SK-N-DZ (cell line): ENCODE measurements at regions not wholly inside any gene's neighbourhood (a gene's known extent, or its start where the extent isn't known, plus 50 kb on each side); places are given as distances from the start of the nearest gene placed in this dataset.
"Not testable (repeated sequence)": the region's sequence is repeated elsewhere in the genome, so short reads cannot be mapped to it uniquely, and the experiment has no call there.

ENCODE experiments used
- DNase-seq: peaks from one replicate; pipeline ENCODE4 v3.0.0-alpha.2; 2015; ENCODE audit warnings: low spot score

- no peak for DNase-seq
Measured at GRCh38 chr9:10835791-10836463, 223.1 kb upstream of the PTPRD start.

- no peak for DNase-seq
Measured at GRCh38 chr9:10843151-10843550, 230.3 kb upstream of the PTPRD start.

GRCh38 chr9:10855847-10856246 is 243.0 kb upstream of the PTPRD start:
- DNase-seq: peak; percentile 1

- no peak for DNase-seq
Measured at GRCh38 chr9:10858817-10859216, 246.0 kb upstream of the PTPRD start.

- no peak for DNase-seq
Measured at GRCh38 chr9:10863476-10863875, 250.7 kb upstream of the PTPRD start.

GRCh38 chr9:10867194-10867593 is 254.4 kb upstream of the PTPRD start:
- no peak for DNase-seq

GRCh38 chr9:10869687-10870086 is 256.9 kb upstream of the PTPRD start:
- DNase-seq: no peak

- DNase-seq: no peak
Measured at GRCh38 chr9:10873999-10874398, 261.2 kb upstream of the PTPRD start.

- no peak for DNase-seq
Measured at GRCh38 chr9:10875752-10876151, 262.9 kb upstream of the PTPRD start.

- DNase-seq: no peak
Measured at GRCh38 chr9:10876333-10876732, 263.5 kb upstream of the PTPRD start.

- not testable (repeated sequence) for DNase-seq
Measured at GRCh38 chr9:10890266-10890665, 277.5 kb upstream of the PTPRD start.

- DNase-seq: no peak
Measured at GRCh38 chr9:10899509-10899908, 286.7 kb upstream of the PTPRD start.

- DNase-seq: no peak
Measured at GRCh38 chr9:10903969-10904368, 291.2 kb upstream of the PTPRD start.

GRCh38 chr9:10910779-10911178 is 298.0 kb upstream of the PTPRD start:
- DNase-seq: no peak

GRCh38 chr9:10911373-10911772 is 298.6 kb upstream of the PTPRD start:
- DNase-seq: no peak

- DNase-seq: no peak
Measured at GRCh38 chr9:10917001-10917400, 304.2 kb upstream of the PTPRD start.

- no peak for DNase-seq
Measured at GRCh38 chr9:10921671-10922070, 308.9 kb upstream of the PTPRD start.

- no peak for DNase-seq
Measured at GRCh38 chr9:10925896-10926295, 313.1 kb upstream of the PTPRD start.

- DNase-seq: no peak
Measured at GRCh38 chr9:10928372-10928771, 315.6 kb upstream of the PTPRD start.

- no peak for DNase-seq
Measured at GRCh38 chr9:10930081-10930480, 317.3 kb upstream of the PTPRD start.

GRCh38 chr9:10946676-10947410 is 334.0 kb upstream of the PTPRD start:
- DNase-seq: no peak

- no peak for DNase-seq
Measured at GRCh38 chr9:10957878-10958277, 345.1 kb upstream of the PTPRD start.

GRCh38 chr9:10961883-10962282 is 349.1 kb upstream of the PTPRD start:
- no peak for DNase-seq
